Choroid plexus epithelial cell (primary cell): ENCODE measurements at regions not wholly inside any gene's neighbourhood (a gene's known extent, or its start where the extent isn't known, plus 50 kb on each side); places are given as distances from the start of the nearest gene placed in this dataset.
"Not testable (repeated sequence)": the region's sequence is repeated elsewhere in the genome, so short reads cannot be mapped to it uniquely, and the experiment has no call there.

Experiments used
- DNase-seq: peaks from one replicate; pipeline ENCODE4 v3.0.0-alpha.2; 2010; ENCODE audit warnings: low read depth
- H3K4me3 ChIP-seq: 2 replicates; pipeline ENCODE4 v1.5.1; 2011; ENCODE audit warnings: low read depth, mild to moderate bottlenecking, control low read depth, low read length, moderate library complexity
- CTCF ChIP-seq: conservative IDR thresholded peaks from 2 replicates; pipeline ENCODE4 v1.5.1; 2011; ENCODE audit warnings: low read depth, mild to moderate bottlenecking, control low read depth, inconsistent platforms, low read length, moderate library complexity

GRCh38 chr3:152209776-152210175 is 59.0 kb upstream of the MBNL1 start:
- DNase-seq: no peak
- no peak overlapping the region for H3K4me3 ChIP-seq
- no peak for TF ChIP-seq CTCF

GRCh38 chr3:152210697-152211096 is 58.0 kb upstream of the MBNL1 start:
- no peak for DNase-seq
- TF ChIP-seq CTCF: no peak

GRCh38 chr3:152211655-152212054 is 57.1 kb upstream of the MBNL1 start:
- TF ChIP-seq CTCF: no peak
- DNase-seq: no peak
- no peak overlapping the region for H3K4me3 ChIP-seq

More at GRCh38 chr3:152210697-152211096, 58.0 kb upstream of the MBNL1 start:
- H3K4me3 ChIP-seq: no peak overlapping the region

GRCh38 chr3:152213203-152213602 is 55.5 kb upstream of the MBNL1 start:
- H3K4me3 ChIP-seq: no peak overlapping the region
- DNase-seq: no peak
- no peak for TF ChIP-seq CTCF

- no peak overlapping the region for H3K4me3 ChIP-seq
- no peak for DNase-seq
- no peak for TF ChIP-seq CTCF
These were observed 54.8 kb upstream of the MBNL1 start for GRCh38 chr3:152213938-152214337.

- not testable (repeated sequence) for DNase-seq, H3K4me3 ChIP-seq
These were observed 51.5 kb upstream of the MBNL1 start for GRCh38 chr3:152216960-152217865.

GRCh38 chr3:152218602-152219001 is 50.1 kb upstream of the MBNL1 start:
- no peak overlapping the region for H3K4me3 ChIP-seq
- no peak for TF ChIP-seq CTCF
- no peak for DNase-seq
